Pancreas (tissue), 10 donors: ENCODE measurements at regions not wholly inside any gene's neighbourhood (a gene's known extent, or its start where the extent isn't known, plus 50 kb on each side); places are given as distances from the start of the nearest gene placed in this dataset.

Experiments used
- ATAC-seq, 4 donors: fragments of 200-7000 bp; cut with Tn5 transposase; one replicate each; pipeline versions ENCODE4 v1.8.0 to v1.9.1; 2020; ENCODE audit warnings: mild to moderate bottlenecking in 4 of 4, moderate library complexity in 4 of 4
- DNase-seq, 6 donors: peaks; one replicate each; pipeline ENCODE4 v3.0.0-alpha.2; 2020
- FAIRE-seq: peaks from 2 replicates; lab custom pipeline; 2012; peaks lifted over from hg19 to GRCh38; lab: Jason Lieb, UNC
- H3K27ac ChIP-seq, 4 donors: fragments of 200-600 bp; sonication (generic); 1 replicate in 3 of 4; 2 replicates in 1 of 4; pipeline versions ENCODE4 v1.5.0 to v1.8.0; 2020
- H3K27me3 ChIP-seq, 4 donors: fragments of 200-600 bp; one replicate each; pipeline ENCODE4 v1.8.0; 2021
- H3K36me3 ChIP-seq, 3 donors: fragments of 200-600 bp; sonication (generic) in 1 of 3; one replicate each; pipeline versions ENCODE4 v1.5.0 to v1.8.0; 2020 to 2021
- H3K4me1 ChIP-seq, 3 donors: fragments of 200-600 bp; one replicate each; pipeline ENCODE4 v1.8.0; 2021
- H3K4me3 ChIP-seq, 4 donors: fragments of 200-600 bp; sonication (generic) in 2 of 4; one replicate each; pipeline versions ENCODE4 v1.5.0 to v1.8.0; 2020 to 2021
- H3K9me3 ChIP-seq, 4 donors: fragments of 200-600 bp; one replicate each; pipeline ENCODE4 v1.8.0; 2021
- WGBS, 2 donors: extraction: QIAGEN DNeasy Blood & Tissue Kit; methylation state at CpG; one replicate each; pipeline ENCODE4 v1.1.7; 2013; 5-methylcytosine and 5-hydroxymethylcytosine counted together
- intact Hi-C, 3 donors: fragments of 100-400 bp; cut with DNase I; formaldehyde crosslinking; loops; one replicate each; pipeline versions ENCODE4 v1.11.1 to v1.14.2; 2022
- TF ChIP-seq, protein P1 (sequence below), 4 donors: fragments of 200-600 bp; sonication (generic) in 3 of 4; IDR thresholded peaks; one replicate each; pipeline versions ENCODE4 v1.5.0 to v1.8.0; 2021; ENCODE audit warnings: antibody characterized with exemption in 4 of 4
- donor health status: healthy with polysubstance abuse.
- donor health status: DM: no; HTN: no; CAD: no; lungs with moderate emphysema.
- donor health status: DM: no; HTN: no; CAD: no.
- donor health status: control.
- donor health status: control.
- donor health status: Bipolar disorder and iron deficiency.
- donor health status: DM: yes; HTN: yes; CAD: no.
- donor health status: DM: no; HTN: no; CAD: no.
- donor health status: DM: no; HTN: no; CAD: no.
- donor health status: DM: yes; HTN: yes; CAD: no.

- Histone ChIP-seq H3K27ac (no peak overlapping the region), H3K4me3 (peak overlapping the region in 1 of 4 donors; percentile 22), H3K36me3 (no peaks in the 10 kb centered on the region), H3K9me3 (no peaks in the 10 kb centered on the region), H3K27me3 (no peaks in the 10 kb centered on the region), H3K4me1 (no peaks in the 10 kb centered on the region)
- intact Hi-C loops = no loop called here
- DNase-seq = peak in 4 of 6 donors; percentile 40 to 72 (median 58)
- 39 to 42% methylated on average over 52 to 54 of the region's 54 CpGs for WGBS, 2 donors
- peak; percentile 62 to 83 (median 82) for ATAC-seq
- FAIRE-seq = no peak
- TF ChIP-seq, protein P1, sequence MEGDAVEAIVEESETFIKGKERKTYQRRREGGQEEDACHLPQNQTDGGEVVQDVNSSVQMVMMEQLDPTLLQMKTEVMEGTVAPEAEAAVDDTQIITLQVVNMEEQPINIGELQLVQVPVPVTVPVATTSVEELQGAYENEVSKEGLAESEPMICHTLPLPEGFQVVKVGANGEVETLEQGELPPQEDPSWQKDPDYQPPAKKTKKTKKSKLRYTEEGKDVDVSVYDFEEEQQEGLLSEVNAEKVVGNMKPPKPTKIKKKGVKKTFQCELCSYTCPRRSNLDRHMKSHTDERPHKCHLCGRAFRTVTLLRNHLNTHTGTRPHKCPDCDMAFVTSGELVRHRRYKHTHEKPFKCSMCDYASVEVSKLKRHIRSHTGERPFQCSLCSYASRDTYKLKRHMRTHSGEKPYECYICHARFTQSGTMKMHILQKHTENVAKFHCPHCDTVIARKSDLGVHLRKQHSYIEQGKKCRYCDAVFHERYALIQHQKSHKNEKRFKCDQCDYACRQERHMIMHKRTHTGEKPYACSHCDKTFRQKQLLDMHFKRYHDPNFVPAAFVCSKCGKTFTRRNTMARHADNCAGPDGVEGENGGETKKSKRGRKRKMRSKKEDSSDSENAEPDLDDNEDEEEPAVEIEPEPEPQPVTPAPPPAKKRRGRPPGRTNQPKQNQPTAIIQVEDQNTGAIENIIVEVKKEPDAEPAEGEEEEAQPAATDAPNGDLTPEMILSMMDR (IDR thresholded peaks at IDR 0.05) = no peak
Measured at GRCh38 chr2:120867290-120868241, 131.9 kb downstream of the GLI2 start.

DNA sequence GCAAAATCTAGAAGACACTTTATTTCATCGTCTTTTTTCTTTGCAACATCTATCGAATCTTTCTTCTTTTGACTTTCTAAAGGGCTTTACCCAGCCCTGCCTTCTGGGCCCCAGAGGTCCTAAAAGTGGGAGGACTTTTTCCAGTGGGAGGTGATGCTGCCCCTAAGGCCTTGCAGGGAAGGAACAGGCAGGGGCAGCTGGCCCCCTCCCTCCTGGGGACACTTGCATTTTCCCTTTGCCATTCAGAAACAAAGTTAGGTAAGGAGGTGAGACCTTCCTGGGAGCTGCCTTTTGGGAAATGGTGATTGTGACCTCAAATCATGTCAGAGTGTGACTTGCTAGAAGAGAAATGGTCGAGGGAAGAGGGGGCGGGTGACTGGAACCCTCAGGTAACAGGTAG lies 132.7 kb downstream of the GLI2 start:
- Histone ChIP-seq H3K4me3 (no peak overlapping the region), H3K27me3 (no peaks in the 10 kb centered on the region), H3K9me3 (no peaks in the 10 kb centered on the region), H3K27ac (no peak overlapping the region), H3K36me3 (no peaks in the 10 kb centered on the region), H3K4me1 (no peaks in the 10 kb centered on the region)
- ATAC-seq (no peak), DNase-seq (no peak), FAIRE-seq (no peak)
- TF ChIP-seq, protein P1 (IDR thresholded peaks at IDR 0.05) = no peak
- intact Hi-C loops = no loop called here
- 79 to 80% methylated on average over 4 of the region's 4 CpGs for WGBS, 2 donors

GRCh38 chr2:120869036-120869729 lies 133.5 kb downstream of the GLI2 start:
- Histone ChIP-seq H3K4me3 (no peak overlapping the region), H3K4me1 (no peaks in the 10 kb centered on the region), H3K36me3 (no peaks in the 10 kb centered on the region), H3K9me3 (no peaks in the 10 kb centered on the region), H3K27me3 (no peaks in the 10 kb centered on the region), H3K27ac (no peak overlapping the region)
- TF ChIP-seq, protein P1 (IDR thresholded peaks at IDR 0.05) = no peak
- FAIRE-seq = no peak
- DNase-seq = no peak
- ATAC-seq = no peak
- WGBS, 2 donors = 53 to 57% methylated on average over 1 of the region's 1 CpG
- intact Hi-C loops = no loop called here

DNA sequence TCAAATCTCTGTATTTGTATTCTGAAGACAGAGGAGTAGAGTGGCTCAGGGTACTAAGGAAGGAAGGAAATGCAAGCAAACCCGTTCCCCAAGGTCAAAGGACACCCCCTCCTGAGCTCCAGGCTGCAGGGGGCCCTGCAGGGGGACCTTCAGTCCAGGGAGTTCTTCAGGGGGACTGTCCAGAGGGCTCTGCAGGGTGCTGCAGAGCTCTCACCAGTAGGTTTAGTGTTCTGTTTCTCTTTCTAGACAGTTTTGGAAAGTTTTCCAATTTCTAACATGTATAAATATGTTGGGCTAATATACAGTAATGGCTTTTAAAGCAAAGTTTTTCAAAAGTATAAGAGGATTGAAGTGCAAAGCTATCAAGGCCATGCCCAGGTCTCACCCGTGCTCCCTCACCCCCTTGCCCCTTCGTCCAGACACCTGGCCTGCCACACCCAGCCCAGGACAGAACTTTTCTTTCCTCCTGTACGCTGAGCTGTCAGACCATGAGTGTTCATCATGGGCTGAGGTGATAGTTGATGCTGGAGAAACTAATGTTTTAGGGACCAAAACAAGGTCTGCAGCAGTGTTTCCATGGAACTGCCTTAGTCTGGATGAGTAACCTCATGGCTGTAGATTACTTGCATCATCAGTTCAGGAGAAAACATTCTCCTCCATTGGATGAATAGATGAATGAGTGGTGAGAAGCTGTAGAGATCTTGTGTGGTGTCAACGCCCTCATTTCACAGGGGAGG lies 134.2 kb downstream of the GLI2 start:
- 54 to 67% methylated on average over 5 of the region's 5 CpGs for WGBS, 2 donors
- Histone ChIP-seq H3K36me3 (no peaks in the 10 kb centered on the region), H3K4me1 (no peaks in the 10 kb centered on the region), H3K9me3 (no peaks in the 10 kb centered on the region), H3K27ac (no peak overlapping the region), H3K4me3 (no peak overlapping the region), H3K27me3 (no peaks in the 10 kb centered on the region)
- TF ChIP-seq, protein P1 (IDR thresholded peaks at IDR 0.05) = no peak
- intact Hi-C loops = no loop called here
- DNase-seq (no peak), ATAC-seq (no peak), FAIRE-seq (no peak)
